Natural killer cell treated with Interleukin-12 subunit alpha and Interleukin-12 subunit beta and Interleukin-15 and Interleukin-18, amount 100 ng/mL, for 72 hours (primary cell): ENCODE measurements at regions not wholly inside any gene's neighbourhood (a gene's known extent, or its start where the extent isn't known, plus 50 kb on each side); places are given as distances from the start of the nearest gene placed in this dataset.

Experiments
- ATAC-seq, 2 donors: fragments of 150-1000 bp; cut with Tn5 transposase in 1 of 2; sonication (Bioruptor Pico), chemical (Tn5 transposase) in 1 of 2; 2 replicates each; pipeline ENCODE4 v1.10.0; 2021
- DNase-seq: peaks from one replicate; pipeline ENCODE4 v3.0.0; 2022; ENCODE audit warnings: low spot score
- H3K27ac Mint-ChIP-seq, 2 donors: 1 replicate in 1 of 2; 2 replicates in 1 of 2; pipeline ENCODE4 v1.8.0; 2022; ENCODE audit warnings: mixed read lengths in 2 of 2, mild to moderate bottlenecking in 1 of 2, moderate library complexity in 1 of 2
- H3K27me3 Mint-ChIP-seq, 2 donors: 1 replicate in 1 of 2; 2 replicates in 1 of 2; pipeline ENCODE4 v1.8.0; 2022; ENCODE audit warnings: mixed read lengths in 2 of 2
- H3K36me3 Mint-ChIP-seq: one replicate; pipeline ENCODE4 v1.8.0; 2022; ENCODE audit warnings: mixed read lengths
- H3K4me1 Mint-ChIP-seq, 2 donors: 1 replicate in 1 of 2; 2 replicates in 1 of 2; pipeline ENCODE4 v1.8.0; 2022; ENCODE audit warnings: low read depth in 2 of 2, mixed read lengths in 2 of 2, mild to moderate bottlenecking in 1 of 2
- H3K4me3 Mint-ChIP-seq: one replicate; pipeline ENCODE4 v1.8.0; 2022; ENCODE audit warnings: mixed read lengths
- H3K9me3 Mint-ChIP-seq: 2 replicates; pipeline ENCODE4 v1.8.0; 2022; ENCODE audit warnings: mixed read lengths

GRCh38 chr22:49147171-49147570 lies 680.5 kb downstream of the BRD1 start:
- Mint-ChIP-seq H3K9me3 (no peaks in the 10 kb centered on the region), H3K27me3 (peaks cover 8 to 39% of the 10 kb centered on the region in 2 donors), H3K4me3 (no peak overlapping the region), H3K27ac (no peak overlapping the region), H3K36me3 (no peaks in the 10 kb centered on the region), H3K4me1 (no peaks in the 10 kb centered on the region)
- ATAC-seq (no peak), DNase-seq (no peak)

- ATAC-seq (no peak), DNase-seq (no peak)
- Mint-ChIP-seq H3K36me3 (no peaks in the 10 kb centered on the region), H3K4me3 (no peak overlapping the region), H3K9me3 (no peaks in the 10 kb centered on the region), H3K27me3 (peaks cover 13 to 46% of the 10 kb centered on the region in 2 donors), H3K27ac (no peak overlapping the region), H3K4me1 (no peaks in the 10 kb centered on the region)
These were observed 681.2 kb downstream of the BRD1 start for GRCh38 chr22:49146511-49146910.

- no peak overlapping the region for H3K27ac Mint-ChIP-seq
- ATAC-seq (no peak), DNase-seq (no peak)
- no peaks in the 10 kb centered on the region for H3K4me1 Mint-ChIP-seq
- H3K9me3 Mint-ChIP-seq, result no peaks in the 10 kb centered on the region
- no peaks in the 10 kb centered on the region for H3K36me3 Mint-ChIP-seq
- peaks cover 18 to 45% of the 10 kb centered on the region in 2 donors for H3K27me3 Mint-ChIP-seq
- no peak overlapping the region for H3K4me3 Mint-ChIP-seq
These were observed 683.9 kb downstream of the BRD1 start for GRCh38 chr22:49143812-49144211.

- no peaks in the 10 kb centered on the region for H3K4me1 Mint-ChIP-seq
- H3K27ac Mint-ChIP-seq, result no peak overlapping the region
- peaks cover 19 to 45% of the 10 kb centered on the region in 2 donors for H3K27me3 Mint-ChIP-seq
- no peak overlapping the region for H3K4me3 Mint-ChIP-seq
- H3K36me3 Mint-ChIP-seq, result no peaks in the 10 kb centered on the region
- H3K9me3 Mint-ChIP-seq, result no peaks in the 10 kb centered on the region
- DNase-seq (no peak), ATAC-seq (no peak)
These were observed 684.8 kb downstream of the BRD1 start for GRCh38 chr22:49142891-49143290.

- Mint-ChIP-seq H3K27me3 (peaks cover 19 to 44% of the 10 kb centered on the region in 2 donors), H3K4me1 (no peaks in the 10 kb centered on the region), H3K36me3 (no peaks in the 10 kb centered on the region), H3K9me3 (no peaks in the 10 kb centered on the region), H3K4me3 (no peak overlapping the region), H3K27ac (no peak overlapping the region)
- no peak for DNase-seq
- no peak for ATAC-seq
These were observed 685.4 kb downstream of the BRD1 start for GRCh38 chr22:49142296-49142695.

GRCh38 chr22:49141761-49142160 lies 685.9 kb downstream of the BRD1 start:
- DNase-seq (no peak), ATAC-seq (peak in 1 of 2 donors; percentile 26)
- Mint-ChIP-seq H3K4me1 (no peaks in the 10 kb centered on the region), H3K27me3 (peaks cover 19 to 46% of the 10 kb centered on the region in 2 donors), H3K4me3 (no peak overlapping the region), H3K36me3 (no peaks in the 10 kb centered on the region), H3K9me3 (no peaks in the 10 kb centered on the region), H3K27ac (no peak overlapping the region)

- no peaks in the 10 kb centered on the region for H3K4me1 Mint-ChIP-seq
- no peak overlapping the region for H3K4me3 Mint-ChIP-seq
- no peak for ATAC-seq
- peaks cover 19 to 53% of the 10 kb centered on the region in 2 donors for H3K27me3 Mint-ChIP-seq
- no peak overlapping the region for H3K27ac Mint-ChIP-seq
- no peaks in the 10 kb centered on the region for H3K9me3 Mint-ChIP-seq
- DNase-seq, result no peak
- no peaks in the 10 kb centered on the region for H3K36me3 Mint-ChIP-seq
These were observed 686.6 kb downstream of the BRD1 start for GRCh38 chr22:49140911-49141665.

GRCh38 chr22:49139492-49140151 lies 688.1 kb downstream of the BRD1 start:
- DNase-seq (no peak), ATAC-seq (no peak)
- Mint-ChIP-seq H3K27me3 (peaks cover 17 to 52% of the 10 kb centered on the region in 2 donors), H3K36me3 (no peaks in the 10 kb centered on the region), H3K4me3 (no peak overlapping the region), H3K4me1 (no peaks in the 10 kb centered on the region), H3K27ac (no peak overlapping the region), H3K9me3 (no peaks in the 10 kb centered on the region)

- DNase-seq (no peak), ATAC-seq (no peak)
- Mint-ChIP-seq H3K9me3 (no peaks in the 10 kb centered on the region), H3K4me1 (no peaks in the 10 kb centered on the region), H3K27ac (no peak overlapping the region), H3K4me3 (no peak overlapping the region), H3K27me3 (peaks cover 17 to 46% of the 10 kb centered on the region in 2 donors), H3K36me3 (no peaks in the 10 kb centered on the region)
These were observed 689.4 kb downstream of the BRD1 start for GRCh38 chr22:49138250-49138790.

- ATAC-seq, result peak in 1 of 2 donors; percentile 40
These were observed 690.4 kb downstream of the BRD1 start for GRCh38 chr22:49137206-49137840.

GRCh38 chr22:49136816-49137180 lies 690.9 kb downstream of the BRD1 start:
- no peaks in the 10 kb centered on the region for H3K9me3 Mint-ChIP-seq
- peaks cover 23 to 56% of the 10 kb centered on the region in 2 donors for H3K27me3 Mint-ChIP-seq
- DNase-seq, result no peak
- no peak for ATAC-seq
- H3K27ac Mint-ChIP-seq, result no peak overlapping the region
- no peak overlapping the region for H3K4me3 Mint-ChIP-seq
- no peaks in the 10 kb centered on the region for H3K36me3 Mint-ChIP-seq
- no peaks in the 10 kb centered on the region for H3K4me1 Mint-ChIP-seq

More at GRCh38 chr22:49137206-49137840, 690.4 kb downstream of the BRD1 start:
- Mint-ChIP-seq H3K4me3 (no peak overlapping the region), H3K27ac (no peak overlapping the region), H3K4me1 (no peaks in the 10 kb centered on the region), H3K9me3 (no peaks in the 10 kb centered on the region), H3K36me3 (no peaks in the 10 kb centered on the region), H3K27me3 (peaks cover 22 to 56% of the 10 kb centered on the region in 2 donors)
- no peak for DNase-seq

- H3K4me3 Mint-ChIP-seq, result no peak overlapping the region
- H3K27ac Mint-ChIP-seq, result no peak overlapping the region
- no peaks in the 10 kb centered on the region for H3K36me3 Mint-ChIP-seq
- ATAC-seq (no peak), DNase-seq (no peak)
- peaks cover 17 to 54% of the 10 kb centered on the region in 2 donors for H3K27me3 Mint-ChIP-seq
- no peaks in the 10 kb centered on the region for H3K4me1 Mint-ChIP-seq
- H3K9me3 Mint-ChIP-seq, result no peaks in the 10 kb centered on the region
These were observed 691.4 kb downstream of the BRD1 start for GRCh38 chr22:49136041-49136815.

- ATAC-seq, result no peak
These were observed 693.6 kb downstream of the BRD1 start for GRCh38 chr22:49134076-49134475.

More at GRCh38 chr22:49134076-49134475, 693.6 kb downstream of the BRD1 start:
- Mint-ChIP-seq H3K36me3 (no peaks in the 10 kb centered on the region), H3K4me1 (no peaks in the 10 kb centered on the region), H3K9me3 (no peaks in the 10 kb centered on the region), H3K27me3 (peaks cover 16 to 59% of the 10 kb centered on the region in 2 donors), H3K4me3 (no peak overlapping the region), H3K27ac (no peak overlapping the region)
- no peak for DNase-seq
